ENCODE measurements at regions not wholly inside any gene's neighbourhood (a gene's known extent, or its start where the extent isn't known, plus 50 kb on each side); places are given as distances from the start of the nearest gene placed in this dataset.

DNA sequence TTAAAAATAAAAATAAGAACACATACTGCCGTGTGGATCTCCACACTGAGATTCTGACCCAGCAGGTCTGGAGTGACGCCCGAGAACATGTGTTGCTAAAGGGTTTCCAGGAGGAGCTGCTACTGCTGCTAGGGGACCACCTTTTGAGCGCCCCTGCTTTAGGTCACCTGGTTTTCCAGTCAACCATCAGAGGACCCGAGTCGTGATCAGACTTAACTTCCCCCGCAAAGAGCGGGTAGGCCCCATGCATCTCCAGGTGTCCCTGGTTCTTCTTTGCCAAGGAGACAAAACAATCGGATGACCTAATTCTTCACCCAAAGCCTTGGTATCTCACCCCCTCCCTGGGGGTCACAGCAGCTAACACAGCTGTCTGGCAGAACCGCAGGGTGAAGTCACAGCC is 51.1 kb upstream of the STX16 start:
- 36% methylated on average over 10 of the region's 10 CpGs for WGBS (ENCODE audit: low lambda C conversion rate)

More for the DNA sequence above, 51.1 kb upstream of the STX16 start:
- TF ChIP-seq TBX2 (CRISPR knock-in tag; IDR thresholded peaks at IDR 0.05; ENCODE audit: borderline replicate concordance) (no peak), XBP1 (CRISPR knock-in tag; IDR thresholded peaks at IDR 0.05) (no peak), ZNF672 (CRISPR knock-in tag; IDR thresholded peaks at IDR 0.05) (no peak), ZSCAN25 (CRISPR knock-in tag; IDR thresholded peaks at IDR 0.05) (no peak), PAF1 (CRISPR knock-in tag; IDR thresholded peaks at IDR 0.05) (no peak), NR2F6 (IDR thresholded peaks at IDR 0.05) (no peak), NR2F6 (CRISPR knock-in tag; IDR thresholded peaks at IDR 0.05) (no peak), MED13 (CRISPR knock-in tag; IDR thresholded peaks at IDR 0.05) (no peak)
- TF ChIP-seq, protein P1, sequence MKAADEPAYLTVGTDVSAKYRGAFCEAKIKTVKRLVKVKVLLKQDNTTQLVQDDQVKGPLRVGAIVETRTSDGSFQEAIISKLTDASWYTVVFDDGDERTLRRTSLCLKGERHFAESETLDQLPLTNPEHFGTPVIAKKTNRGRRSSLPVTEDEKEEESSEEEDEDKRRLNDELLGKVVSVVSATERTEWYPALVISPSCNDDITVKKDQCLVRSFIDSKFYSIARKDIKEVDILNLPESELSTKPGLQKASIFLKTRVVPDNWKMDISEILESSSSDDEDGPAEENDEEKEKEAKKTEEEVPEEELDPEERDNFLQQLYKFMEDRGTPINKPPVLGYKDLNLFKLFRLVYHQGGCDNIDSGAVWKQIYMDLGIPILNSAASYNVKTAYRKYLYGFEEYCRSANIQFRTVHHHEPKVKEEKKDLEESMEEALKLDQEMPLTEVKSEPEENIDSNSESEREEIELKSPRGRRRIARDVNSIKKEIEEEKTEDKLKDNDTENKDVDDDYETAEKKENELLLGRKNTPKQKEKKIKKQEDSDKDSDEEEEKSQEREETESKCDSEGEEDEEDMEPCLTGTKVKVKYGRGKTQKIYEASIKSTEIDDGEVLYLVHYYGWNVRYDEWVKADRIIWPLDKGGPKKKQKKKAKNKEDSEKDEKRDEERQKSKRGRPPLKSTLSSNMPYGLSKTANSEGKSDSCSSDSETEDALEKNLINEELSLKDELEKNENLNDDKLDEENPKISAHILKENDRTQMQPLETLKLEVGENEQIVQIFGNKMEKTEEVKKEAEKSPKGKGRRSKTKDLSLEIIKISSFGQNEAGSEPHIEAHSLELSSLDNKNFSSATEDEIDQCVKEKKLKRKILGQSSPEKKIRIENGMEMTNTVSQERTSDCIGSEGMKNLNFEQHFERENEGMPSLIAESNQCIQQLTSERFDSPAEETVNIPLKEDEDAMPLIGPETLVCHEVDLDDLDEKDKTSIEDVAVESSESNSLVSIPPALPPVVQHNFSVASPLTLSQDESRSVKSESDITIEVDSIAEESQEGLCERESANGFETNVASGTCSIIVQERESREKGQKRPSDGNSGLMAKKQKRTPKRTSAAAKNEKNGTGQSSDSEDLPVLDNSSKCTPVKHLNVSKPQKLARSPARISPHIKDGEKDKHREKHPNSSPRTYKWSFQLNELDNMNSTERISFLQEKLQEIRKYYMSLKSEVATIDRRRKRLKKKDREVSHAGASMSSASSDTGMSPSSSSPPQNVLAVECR (CRISPR knock-in tag; IDR thresholded peaks at IDR 0.05; ENCODE audit: borderline replicate concordance), result no peak
- TF ChIP-seq, protein P2, sequence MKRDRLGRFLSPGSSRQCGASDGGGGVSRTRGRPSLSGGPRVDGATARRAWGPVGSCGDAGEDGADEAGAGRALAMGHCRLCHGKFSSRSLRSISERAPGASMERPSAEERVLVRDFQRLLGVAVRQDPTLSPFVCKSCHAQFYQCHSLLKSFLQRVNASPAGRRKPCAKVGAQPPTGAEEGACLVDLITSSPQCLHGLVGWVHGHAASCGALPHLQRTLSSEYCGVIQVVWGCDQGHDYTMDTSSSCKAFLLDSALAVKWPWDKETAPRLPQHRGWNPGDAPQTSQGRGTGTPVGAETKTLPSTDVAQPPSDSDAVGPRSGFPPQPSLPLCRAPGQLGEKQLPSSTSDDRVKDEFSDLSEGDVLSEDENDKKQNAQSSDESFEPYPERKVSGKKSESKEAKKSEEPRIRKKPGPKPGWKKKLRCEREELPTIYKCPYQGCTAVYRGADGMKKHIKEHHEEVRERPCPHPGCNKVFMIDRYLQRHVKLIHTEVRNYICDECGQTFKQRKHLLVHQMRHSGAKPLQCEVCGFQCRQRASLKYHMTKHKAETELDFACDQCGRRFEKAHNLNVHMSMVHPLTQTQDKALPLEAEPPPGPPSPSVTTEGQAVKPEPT (CRISPR knock-in tag; IDR thresholded peaks at IDR 0.05; ENCODE audit: low read depth), result no peak
- TF ChIP-seq, protein P3, sequence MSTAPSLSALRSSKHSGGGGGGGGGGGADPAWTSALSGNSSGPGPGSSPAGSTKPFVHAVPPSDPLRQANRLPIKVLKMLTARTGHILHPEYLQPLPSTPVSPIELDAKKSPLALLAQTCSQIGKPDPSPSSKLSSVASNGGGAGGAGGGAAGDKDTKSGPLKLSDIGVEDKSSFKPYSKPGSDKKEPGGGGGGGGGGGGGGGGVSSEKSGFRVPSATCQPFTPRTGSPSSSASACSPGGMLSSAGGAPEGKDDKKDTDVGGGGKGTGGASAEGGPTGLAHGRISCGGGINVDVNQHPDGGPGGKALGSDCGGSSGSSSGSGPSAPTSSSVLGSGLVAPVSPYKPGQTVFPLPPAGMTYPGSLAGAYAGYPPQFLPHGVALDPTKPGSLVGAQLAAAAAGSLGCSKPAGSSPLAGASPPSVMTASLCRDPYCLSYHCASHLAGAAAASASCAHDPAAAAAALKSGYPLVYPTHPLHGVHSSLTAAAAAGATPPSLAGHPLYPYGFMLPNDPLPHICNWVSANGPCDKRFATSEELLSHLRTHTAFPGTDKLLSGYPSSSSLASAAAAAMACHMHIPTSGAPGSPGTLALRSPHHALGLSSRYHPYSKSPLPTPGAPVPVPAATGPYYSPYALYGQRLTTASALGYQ (CRISPR knock-in tag; IDR thresholded peaks at IDR 0.05), result no peak
- no TSS peak for BruUV-seq (replicated peaks)
- intact Hi-C loops (cut with micrococcal nuclease; ENCODE audit: unreplicated experiment) (no loop called here), in situ Hi-C loops (cut with HindIII; ENCODE audit: extremely low pct_ligation_motif_present, low pct_unique_long_range_greater_than_20kb) (no loop called here)
- H3K4me2 ChIP-seq (ENCODE audit: low read depth, low read length), result no peak overlapping the region
- ChIA-PET CTCF (ENCODE audit: low intra/inter-chr PET ratio, low total read pairs) (no interaction called here), POLR2A (no interaction called here)
- no peaks in the 10 kb centered on the region for H3K36me3 ChIP-seq (replicated peaks in 1 of 2; ENCODE audit: control insufficient read depth in 1 of 2, insufficient read depth in 2 of 2, low read length in 2 of 2)
- H3K4me1 ChIP-seq (ENCODE audit: insufficient read depth, low read length), result no peaks in the 10 kb centered on the region
- H3K27me3 ChIP-seq (ENCODE audit: control insufficient read depth in 1 of 2, insufficient read depth in 2 of 2, low read length in 2 of 2), result peaks cover 10 to 71% of the 10 kb centered on the region in 2 experiments
- DNase-seq (ENCODE audit: low spot score) (no peak), ATAC-seq (no peak), FAIRE-seq (no peak)
- H2AFZ ChIP-seq (ENCODE audit: low read length), result no peak overlapping the region
- H4K20me1 ChIP-seq (ENCODE audit: insufficient read depth, low read length), result no peaks in the 10 kb centered on the region
- no peak overlapping the region for H3K9ac ChIP-seq (ENCODE audit: insufficient read depth, low read depth, low read length)
- no peak overlapping the region for H3K4me3 ChIP-seq (replicated peaks in 1 of 3; ENCODE audit: insufficient read depth in 1 of 3, low read depth in 2 of 3, low read length in 3 of 3)
- no peaks in the 10 kb centered on the region for H3K79me2 ChIP-seq (ENCODE audit: insufficient read depth, low read length)
- no peak overlapping the region for H3K27ac ChIP-seq (ENCODE audit: extremely low read length, insufficient read depth, low read length)
- no peaks in the 10 kb centered on the region for H3K9me3 ChIP-seq (ENCODE audit: low read length)
